ENCODE measurements at regions not wholly inside any gene's neighbourhood (a gene's known extent, or its start where the extent isn't known, plus 50 kb on each side); places are given as distances from the start of the nearest gene placed in this dataset.

GRCh38 chr1:116819081-116819480, 64.9 kb downstream of the CD2 start:
- no peak overlapping the region for H3K4me3 ChIP-seq (ENCODE audit: low read length)
- H3K9me3 ChIP-seq (ENCODE audit: control insufficient read depth, low read depth, low read length) = no peaks in the 10 kb centered on the region
- no peaks in the 10 kb centered on the region for H3K36me3 ChIP-seq (ENCODE audit: control insufficient read depth, insufficient read depth, low read length)
- WGBS (ENCODE audit: insufficient coverage, low lambda C conversion rate) = no CpG with 5 or more reads among the region's 6 CpGs
- H3K27me3 ChIP-seq (ENCODE audit: control insufficient read depth, insufficient read depth, low read length) = no peaks in the 10 kb centered on the region
- no peak overlapping the region for H3K27ac ChIP-seq (ENCODE audit: low read length)
- no peak for DNase-seq
- H3K4me1 ChIP-seq (ENCODE audit: control insufficient read depth, insufficient read depth, low read length) = no peaks in the 10 kb centered on the region

GRCh38 chr1:116820369-116820768, 66.1 kb downstream of the CD2 start:
- Histone ChIP-seq H3K27me3 (ENCODE audit: control insufficient read depth, insufficient read depth, low read length) (no peaks in the 10 kb centered on the region), H3K4me3 (ENCODE audit: low read length) (no peak overlapping the region), H3K36me3 (ENCODE audit: control insufficient read depth, insufficient read depth, low read length) (no peaks in the 10 kb centered on the region), H3K4me1 (ENCODE audit: control insufficient read depth, insufficient read depth, low read length) (peaks cover 5% of the 10 kb centered on the region), H3K27ac (ENCODE audit: low read length) (no peak overlapping the region), H3K9me3 (ENCODE audit: control insufficient read depth, low read depth, low read length) (no peaks in the 10 kb centered on the region)
- DNase-seq = no peak
- no CpG with 5 or more reads among the region's 6 CpGs for WGBS (ENCODE audit: insufficient coverage, low lambda C conversion rate)

- H3K4me3 ChIP-seq (ENCODE audit: low read length) = no peak overlapping the region
- no CpG with 5 or more reads among the region's 2 CpGs for WGBS (ENCODE audit: insufficient coverage, low lambda C conversion rate)
- H3K27ac ChIP-seq (ENCODE audit: low read length) = no peak overlapping the region
- H3K9me3 ChIP-seq (ENCODE audit: control insufficient read depth, low read depth, low read length) = no peaks in the 10 kb centered on the region
- H3K27me3 ChIP-seq (ENCODE audit: control insufficient read depth, insufficient read depth, low read length) = no peaks in the 10 kb centered on the region
- no peak for DNase-seq
- H3K4me1 ChIP-seq (ENCODE audit: control insufficient read depth, insufficient read depth, low read length) = peaks cover 18% of the 10 kb centered on the region
- no peaks in the 10 kb centered on the region for H3K36me3 ChIP-seq (ENCODE audit: control insufficient read depth, insufficient read depth, low read length)
These were observed 67.5 kb downstream of the CD2 start for GRCh38 chr1:116821763-116822162.

GRCh38 chr1:116824631-116825206, 70.5 kb downstream of the CD2 start:
- Histone ChIP-seq H3K4me1 (ENCODE audit: control insufficient read depth, insufficient read depth, low read length) (peaks cover 28% of the 10 kb centered on the region), H3K4me3 (ENCODE audit: low read length) (no peak overlapping the region), H3K9me3 (ENCODE audit: control insufficient read depth, low read depth, low read length) (peaks cover 13% of the 10 kb centered on the region), H3K27ac (ENCODE audit: low read length) (no peak overlapping the region), H3K36me3 (ENCODE audit: control insufficient read depth, insufficient read depth, low read length) (no peaks in the 10 kb centered on the region), H3K27me3 (ENCODE audit: control insufficient read depth, insufficient read depth, low read length) (no peaks in the 10 kb centered on the region)
- 60% methylated on average over 3 of the region's 5 CpGs for WGBS (ENCODE audit: insufficient coverage, low lambda C conversion rate)
- DNase-seq = no peak

- Histone ChIP-seq H3K9me3 (ENCODE audit: control insufficient read depth, low read depth, low read length) (peaks cover 13% of the 10 kb centered on the region), H3K27ac (ENCODE audit: low read length) (peak overlapping the region; percentile 37), H3K4me3 (ENCODE audit: low read length) (no peak overlapping the region), H3K27me3 (ENCODE audit: control insufficient read depth, insufficient read depth, low read length) (no peaks in the 10 kb centered on the region), H3K4me1 (ENCODE audit: control insufficient read depth, insufficient read depth, low read length) (peaks cover 28% of the 10 kb centered on the region), H3K36me3 (ENCODE audit: control insufficient read depth, insufficient read depth, low read length) (no peaks in the 10 kb centered on the region)
- WGBS (ENCODE audit: insufficient coverage, low lambda C conversion rate) = no CpG with 5 or more reads among the region's 5 CpGs
- peak; percentile 3 to 41 for DNase-seq
These were observed 71.0 kb downstream of the CD2 start for GRCh38 chr1:116825207-116825719.

GRCh38 chr1:116825720-116826438, 71.6 kb downstream of the CD2 start:
- Histone ChIP-seq H3K9me3 (ENCODE audit: control insufficient read depth, low read depth, low read length) (peaks cover 13% of the 10 kb centered on the region), H3K27me3 (ENCODE audit: control insufficient read depth, insufficient read depth, low read length) (no peaks in the 10 kb centered on the region), H3K36me3 (ENCODE audit: control insufficient read depth, insufficient read depth, low read length) (no peaks in the 10 kb centered on the region), H3K4me1 (ENCODE audit: control insufficient read depth, insufficient read depth, low read length) (peaks cover 28% of the 10 kb centered on the region), H3K4me3 (ENCODE audit: low read length) (no peak overlapping the region), H3K27ac (ENCODE audit: low read length) (peak overlapping the region; percentile 87)
- peak; percentile 61 to 85 for DNase-seq
- WGBS (ENCODE audit: insufficient coverage, low lambda C conversion rate) = no CpG with 5 or more reads among the region's 10 CpGs

- peak; percentile 86 to 95 for DNase-seq
These were observed 72.8 kb downstream of the CD2 start for GRCh38 chr1:116826818-116827606.

GRCh38 chr1:116827607-116828105, 73.4 kb downstream of the CD2 start:
- no CpG with 5 or more reads among the region's 2 CpGs for WGBS (ENCODE audit: insufficient coverage, low lambda C conversion rate)
- Histone ChIP-seq H3K9me3 (ENCODE audit: control insufficient read depth, low read depth, low read length) (peaks cover 13% of the 10 kb centered on the region), H3K27ac (ENCODE audit: low read length) (peak overlapping the region; percentile 87)

More at GRCh38 chr1:116826818-116827606, 72.8 kb downstream of the CD2 start:
- Histone ChIP-seq H3K27me3 (ENCODE audit: control insufficient read depth, insufficient read depth, low read length) (no peaks in the 10 kb centered on the region), H3K9me3 (ENCODE audit: control insufficient read depth, low read depth, low read length) (peaks cover 13% of the 10 kb centered on the region), H3K36me3 (ENCODE audit: control insufficient read depth, insufficient read depth, low read length) (no peaks in the 10 kb centered on the region), H3K4me1 (ENCODE audit: control insufficient read depth, insufficient read depth, low read length) (peaks cover 28% of the 10 kb centered on the region), H3K27ac (ENCODE audit: low read length) (peak overlapping the region; percentile 87), H3K4me3 (ENCODE audit: low read length) (no peak overlapping the region)
- WGBS (ENCODE audit: insufficient coverage, low lambda C conversion rate) = 30% methylated on average over 4 of the region's 9 CpGs

GRCh38 chr1:116832308-116832931, 77.3 kb upstream of the PTGFRN start:
- no peaks in the 10 kb centered on the region for H3K36me3 ChIP-seq (ENCODE audit: control insufficient read depth, insufficient read depth, low read length)
- peaks cover 20% of the 10 kb centered on the region for H3K4me1 ChIP-seq (ENCODE audit: control insufficient read depth, insufficient read depth, low read length)
- peak overlapping the region; percentile 43 for H3K27ac ChIP-seq (ENCODE audit: low read length)
- 54% methylated on average over 3 of the region's 6 CpGs for WGBS (ENCODE audit: insufficient coverage, low lambda C conversion rate)
- H3K4me3 ChIP-seq (ENCODE audit: low read length) = no peak overlapping the region
- no peaks in the 10 kb centered on the region for H3K27me3 ChIP-seq (ENCODE audit: control insufficient read depth, insufficient read depth, low read length)
- DNase-seq = no peak
- peaks cover 13% of the 10 kb centered on the region for H3K9me3 ChIP-seq (ENCODE audit: control insufficient read depth, low read depth, low read length)

More at GRCh38 chr1:116827607-116828105, 73.4 kb downstream of the CD2 start:
- peak in 1 of 2 donors; percentile 60 for DNase-seq
- no peaks in the 10 kb centered on the region for H3K27me3 ChIP-seq (ENCODE audit: control insufficient read depth, insufficient read depth, low read length)
- peaks cover 33% of the 10 kb centered on the region for H3K4me1 ChIP-seq (ENCODE audit: control insufficient read depth, insufficient read depth, low read length)
- no peaks in the 10 kb centered on the region for H3K36me3 ChIP-seq (ENCODE audit: control insufficient read depth, insufficient read depth, low read length)
- no peak overlapping the region for H3K4me3 ChIP-seq (ENCODE audit: low read length)

Measured in large intestine (tissue), 3 donors.